ENCODE measurements at regions not wholly inside any gene's neighbourhood (a gene's known extent, or its start where the extent isn't known, plus 50 kb on each side); places are given as distances from the start of the nearest gene placed in this dataset.

GRCh38 chr5:34486849-34487158, 169.3 kb upstream of the RAI14 start:
- TF ChIP-seq YY1 (IDR thresholded peaks at IDR 0.05; ENCODE audit: insufficient read depth, insufficient read length) (no peak), ZNF274 (IDR thresholded peaks at IDR 0.05; ENCODE audit: low read depth, low read length) (no peak), SUZ12 (IDR thresholded peaks at IDR 0.05; ENCODE audit: extremely low read depth, insufficient read depth, insufficient read length) (no peak)

Measured in NT2/D1 (cell line).